HS-5 (cell line): ENCODE measurements at regions not wholly inside any gene's neighbourhood (a gene's known extent, or its start where the extent isn't known, plus 50 kb on each side); places are given as distances from the start of the nearest gene placed in this dataset.
A peak's percentile ranks its signal among the peaks of the same experiment; 100 is the strongest.
"Not testable (repeated sequence)": the region's sequence is repeated elsewhere in the genome, so short reads cannot be mapped to it uniquely, and the experiment has no call there.

Experiments used
- DNase-seq: peaks from one replicate; pipeline ENCODE4 v3.0.0-alpha.2; 2012; ENCODE audit warnings: low read depth

DNA sequence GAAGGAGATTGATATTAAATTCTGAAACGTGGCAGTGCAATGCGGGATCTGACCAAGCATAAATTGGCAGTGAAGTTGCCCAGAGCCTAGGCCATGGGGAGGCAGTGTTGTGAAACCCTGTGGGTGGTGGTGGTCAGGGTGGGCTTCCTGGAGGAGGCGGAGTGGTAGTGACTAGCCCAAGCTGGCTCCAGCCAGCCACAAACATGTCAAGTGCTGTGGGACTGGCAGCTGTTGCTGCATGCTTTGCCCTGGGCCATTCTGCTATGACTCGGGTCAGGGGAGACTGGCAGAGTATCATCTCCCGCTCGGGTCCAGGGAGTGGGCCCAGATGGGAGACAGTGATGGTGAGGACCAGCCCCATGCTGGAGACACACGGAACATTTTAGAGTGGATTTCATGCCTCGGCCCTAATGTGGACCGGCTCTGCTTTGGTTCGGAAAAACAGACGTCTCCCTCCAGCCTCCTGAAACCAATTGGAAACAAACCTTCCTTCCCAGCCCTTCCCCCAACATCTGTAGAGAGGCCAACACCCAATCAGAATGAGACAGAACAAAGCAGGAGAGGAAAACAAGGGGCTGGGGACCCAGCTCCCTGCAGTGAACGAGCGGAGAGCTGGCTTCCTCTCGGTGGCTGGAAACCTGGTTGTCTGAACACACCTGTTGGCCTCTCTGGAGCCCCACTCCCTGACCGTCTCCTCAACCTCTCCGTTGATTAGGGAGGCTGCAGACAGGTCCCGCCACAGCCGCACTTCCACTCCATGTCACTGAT is 58.2 kb downstream of the TMEM270 start:
- no peak for DNase-seq

DNA sequence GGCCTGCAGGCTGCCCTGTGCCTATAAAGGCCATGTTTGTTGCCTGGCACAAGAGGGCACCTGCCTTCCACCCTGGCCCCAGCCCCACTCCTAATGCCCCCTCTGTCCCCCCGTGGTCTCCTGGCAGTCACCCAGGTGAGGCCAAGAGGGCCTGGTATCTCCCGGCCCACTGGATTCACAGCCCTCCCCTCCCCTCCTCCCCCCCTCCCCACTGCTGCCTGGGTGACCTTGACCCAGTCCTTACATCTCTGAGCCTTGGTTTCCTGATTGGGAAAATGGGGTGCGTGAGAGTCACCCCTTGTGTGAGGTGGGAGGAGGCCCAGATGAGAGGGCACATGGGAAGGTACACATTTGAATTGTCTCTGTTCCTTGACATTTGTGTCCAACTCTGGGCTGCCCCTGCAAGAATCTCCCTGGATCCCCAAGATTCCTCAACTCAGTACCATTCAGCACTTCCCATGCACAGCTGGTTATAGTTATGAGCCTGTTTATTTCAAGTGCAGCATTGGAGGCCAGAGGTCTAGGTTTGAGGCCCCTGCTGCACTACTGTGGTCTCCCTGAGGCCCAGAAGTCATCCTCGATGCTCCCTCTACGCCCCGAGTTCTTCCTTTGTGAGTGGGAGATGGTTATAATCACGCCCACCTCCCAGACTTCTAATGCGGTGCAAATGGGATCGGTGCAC is 58.9 kb downstream of the TMEM270 start:
- DNase-seq = no peak

DNA sequence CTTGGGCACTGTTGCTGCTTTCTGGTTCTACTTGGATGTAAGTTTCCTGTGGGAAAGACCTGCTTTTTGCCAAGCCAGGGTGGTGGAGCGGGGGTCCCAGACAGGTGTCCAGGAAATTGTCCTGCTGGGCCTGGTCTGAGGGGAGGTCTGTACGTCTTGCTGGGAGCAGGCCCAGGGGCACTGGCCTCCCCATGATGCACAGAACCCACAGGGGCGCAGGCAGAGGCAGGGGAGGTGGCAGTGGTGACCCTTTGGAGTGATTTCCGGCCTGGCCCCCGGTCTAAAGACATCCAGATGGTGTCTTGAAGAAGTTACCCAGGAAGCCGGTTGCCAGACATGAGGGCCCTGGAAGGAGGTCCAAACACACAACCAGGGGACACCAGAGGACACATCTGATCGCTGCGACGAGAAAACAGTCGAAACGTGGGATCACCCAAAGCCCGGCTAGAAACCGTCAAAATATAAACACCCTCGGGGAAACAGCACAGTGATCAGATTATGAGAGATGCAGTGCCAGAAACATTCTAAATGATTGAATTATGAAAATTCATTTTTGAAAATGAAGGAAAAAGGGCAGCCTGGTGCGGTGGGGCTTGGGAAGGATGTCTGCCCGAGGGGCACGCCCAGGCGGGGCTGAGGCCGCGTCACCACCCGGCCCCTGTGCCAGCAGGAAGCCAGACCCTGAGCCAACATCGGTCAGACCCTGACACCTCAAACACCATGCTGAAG is 59.6 kb downstream of the TMEM270 start:
- no peak for DNase-seq

DNA sequence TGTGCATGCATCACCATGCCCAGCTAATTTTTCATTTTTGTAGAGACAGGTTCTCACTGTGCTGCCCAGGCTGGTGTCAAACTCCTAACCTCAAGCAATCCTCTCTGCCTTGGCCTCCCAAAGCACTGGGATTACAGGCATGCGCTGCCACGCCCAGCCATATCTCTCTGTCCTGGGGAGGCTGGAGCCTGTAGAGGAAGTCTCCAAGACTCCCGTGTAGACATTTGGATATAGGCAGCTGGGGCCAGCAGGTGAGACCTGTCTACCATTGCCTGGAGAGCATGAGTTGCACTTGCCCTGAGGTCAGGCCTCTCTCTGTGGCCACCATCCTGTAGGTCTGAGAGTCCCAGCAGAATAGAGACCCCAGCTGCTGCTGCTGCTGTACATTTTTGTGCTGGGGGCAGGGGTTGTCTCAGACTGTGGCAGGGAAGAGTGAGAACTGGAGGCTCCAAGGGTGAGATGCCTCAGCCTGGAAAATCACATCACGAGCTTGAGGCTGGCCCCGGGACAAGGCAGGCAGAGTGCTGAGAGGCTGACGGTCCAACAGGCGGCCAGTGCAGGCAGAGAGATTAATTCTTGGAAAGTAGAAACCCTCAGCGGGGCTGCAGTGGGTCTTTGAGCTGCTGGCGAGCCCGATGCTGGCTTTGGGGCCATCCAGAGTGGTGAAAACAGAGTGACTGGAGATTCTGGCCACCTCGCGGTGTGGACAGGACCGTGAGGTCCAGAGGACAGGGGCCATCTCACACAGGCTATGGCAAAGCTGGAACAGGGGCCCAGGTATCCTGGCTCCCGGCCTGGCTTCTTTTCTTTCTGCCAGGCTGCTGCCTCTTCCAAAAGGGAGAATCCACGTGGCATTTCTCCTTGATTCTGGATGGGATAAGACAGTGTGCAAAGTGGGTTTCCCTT is 60.9 kb downstream of the TMEM270 start:
- DNase-seq = no peak

DNA sequence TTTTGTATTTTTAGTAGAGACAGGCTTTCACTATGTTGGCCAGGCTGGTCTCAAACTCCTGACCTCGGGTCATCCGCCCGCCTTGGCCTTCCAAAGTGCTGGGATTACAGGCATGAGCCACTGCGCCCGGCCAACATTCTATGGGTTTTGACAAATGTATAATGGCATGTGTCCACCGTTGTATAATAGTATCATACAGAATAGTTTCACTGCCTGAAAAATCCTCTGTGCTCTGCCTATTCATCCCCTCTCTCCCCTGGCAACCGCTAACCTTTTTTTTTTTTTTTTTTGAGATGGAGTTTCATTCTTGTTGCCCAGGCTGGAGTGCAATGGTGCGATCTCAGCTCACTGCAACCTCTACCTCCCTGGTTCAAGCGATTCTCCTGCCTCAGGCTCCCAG is 67.7 kb downstream of the TMEM270 start:
- not testable (repeated sequence) for DNase-seq

DNA sequence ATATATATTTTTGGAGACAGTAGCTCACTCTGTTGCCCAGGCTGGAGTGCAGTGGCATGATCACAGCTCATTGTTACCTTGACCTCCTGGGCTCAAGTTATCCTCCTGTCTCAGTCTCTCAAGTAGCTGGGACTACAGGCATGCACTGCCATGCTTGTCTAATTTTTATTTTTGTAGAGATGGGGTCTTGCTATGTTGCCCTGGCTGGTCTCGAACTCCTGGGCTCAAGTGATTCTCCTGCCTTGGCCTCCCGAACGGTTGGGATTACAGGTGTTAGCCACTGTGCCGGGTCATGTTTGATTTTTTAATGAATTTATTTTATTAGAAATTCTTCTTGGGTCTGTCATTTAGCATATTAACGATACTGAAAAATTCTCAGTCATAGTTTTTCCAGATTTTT is 70.5 kb downstream of the TMEM270 start:
- DNase-seq = no peak

DNA sequence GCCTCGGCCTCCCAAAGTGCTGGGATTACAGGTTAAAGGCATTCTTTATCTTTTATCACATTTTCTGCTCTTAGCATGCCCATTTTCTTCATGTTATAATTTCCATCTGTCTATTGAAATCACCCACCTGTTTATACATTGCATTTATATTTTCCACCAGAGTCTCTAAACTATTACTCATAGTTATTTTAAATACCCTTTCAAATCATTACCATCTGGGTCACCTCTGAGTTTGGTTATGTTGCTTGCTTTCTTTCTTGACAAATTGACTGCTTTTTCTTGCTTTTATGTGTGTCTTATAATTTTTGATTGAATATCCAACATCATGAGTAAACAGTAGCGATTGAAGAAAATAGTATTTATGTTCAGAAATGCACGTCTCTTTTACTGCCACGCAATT is 71.4 kb downstream of the TMEM270 start:
- DNase-seq = peak; percentile 13

DNA sequence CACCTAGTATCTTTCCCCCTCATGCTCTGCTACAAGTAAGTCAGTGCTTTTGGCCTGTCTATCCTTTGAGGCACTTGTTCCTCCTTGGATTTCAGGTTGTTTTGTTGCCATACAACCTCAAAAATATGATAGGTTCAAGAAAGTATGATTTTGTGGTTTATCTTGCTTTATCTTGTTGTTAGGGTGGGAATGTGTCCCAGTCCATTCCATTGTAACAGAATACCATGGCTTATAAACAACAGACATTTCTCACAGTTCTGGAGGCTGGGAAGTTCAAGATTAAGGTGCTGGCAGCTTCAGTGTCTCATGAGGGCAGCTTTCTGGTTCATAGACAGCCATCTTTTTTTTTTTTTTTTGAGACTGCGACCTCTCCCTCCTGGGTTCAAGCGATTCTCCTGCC is 72.1 kb downstream of the TMEM270 start:
- DNase-seq = no peak

DNA sequence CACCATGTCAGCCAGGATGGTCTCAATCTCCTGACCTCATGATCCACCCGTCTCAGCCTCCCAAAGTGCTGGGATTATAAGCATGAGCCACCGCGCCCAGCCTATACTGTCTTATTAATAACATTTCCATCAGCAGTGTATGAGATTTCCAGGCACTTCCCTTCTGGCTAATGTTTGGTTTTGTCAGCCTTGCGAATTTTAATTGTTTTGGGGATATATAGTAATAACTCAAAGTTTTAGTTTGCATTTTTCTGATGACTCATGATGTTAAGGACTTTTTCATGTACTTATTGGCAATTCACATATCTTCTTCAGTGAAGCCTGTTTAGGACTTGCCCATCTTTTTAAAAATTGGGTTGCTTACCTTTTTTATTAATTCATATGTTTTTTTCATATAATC is 76.0 kb downstream of the TMEM270 start:
- peak; percentile 9 for DNase-seq

DNA sequence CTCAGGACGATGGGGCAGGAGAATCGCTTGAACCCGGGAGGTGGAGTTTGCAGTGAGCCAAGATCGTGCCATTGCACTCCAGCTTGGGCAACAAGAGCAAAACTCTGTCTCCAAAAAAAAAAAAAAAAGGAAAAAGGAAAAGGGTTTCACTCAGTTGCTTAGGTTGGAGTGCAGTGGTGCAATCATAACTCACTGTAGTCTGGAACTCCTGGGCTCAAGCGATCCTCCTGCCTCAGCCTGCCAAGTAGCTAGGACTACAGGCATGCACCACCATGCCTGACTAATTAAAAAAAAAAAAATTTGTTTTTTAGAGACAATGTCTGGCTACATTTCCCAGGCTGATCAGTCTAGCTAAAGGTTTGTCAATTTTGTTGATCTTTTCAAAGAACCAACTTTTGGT is 76.7 kb downstream of the TMEM270 start:
- not testable (repeated sequence) for DNase-seq

DNA sequence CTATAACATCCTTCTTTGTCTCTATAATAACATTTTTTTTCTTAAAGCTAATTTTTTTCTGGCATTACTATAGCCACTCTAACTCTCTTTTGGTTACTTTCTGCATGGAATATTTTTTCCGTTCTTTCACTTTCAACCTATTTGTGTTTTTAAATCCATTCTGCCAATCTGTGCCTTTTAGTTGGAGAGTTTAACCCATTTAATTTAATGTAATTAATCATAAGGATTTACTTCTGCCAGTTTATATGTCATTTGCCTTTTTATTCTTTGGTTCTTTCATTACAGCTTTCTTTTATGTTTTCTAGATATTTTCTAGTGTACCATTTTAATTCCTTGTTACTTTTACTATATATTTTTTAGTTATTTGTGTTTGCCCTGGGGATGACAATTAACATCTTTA is 78.6 kb downstream of the TMEM270 start:
- DNase-seq = no peak

DNA sequence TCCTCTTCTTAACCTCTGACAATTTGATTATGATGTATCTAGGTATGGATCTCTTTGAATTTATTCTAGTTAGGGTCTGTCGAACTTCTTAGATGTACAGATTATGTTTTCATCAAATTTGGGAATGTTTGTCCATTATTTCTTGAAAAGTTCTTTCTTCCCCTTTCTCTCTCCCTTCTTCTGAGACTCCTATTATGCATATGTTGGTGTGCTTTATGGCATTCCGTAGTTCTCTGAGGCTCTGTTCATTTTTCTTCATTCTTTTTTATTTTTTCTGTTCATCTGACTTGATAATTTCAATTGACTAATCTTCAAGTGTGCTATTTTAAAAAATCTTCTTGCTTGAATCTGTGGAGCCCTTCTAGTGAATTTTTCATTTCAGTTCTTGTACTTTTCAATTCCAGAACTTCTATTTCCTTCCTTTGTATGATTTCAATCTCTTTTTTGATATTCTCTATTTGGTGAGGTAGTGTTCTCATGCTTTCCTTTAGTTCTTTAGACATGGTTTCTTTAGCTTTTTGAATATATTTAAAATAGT is 79.8 kb downstream of the TMEM270 start:
- DNase-seq = no peak

DNA sequence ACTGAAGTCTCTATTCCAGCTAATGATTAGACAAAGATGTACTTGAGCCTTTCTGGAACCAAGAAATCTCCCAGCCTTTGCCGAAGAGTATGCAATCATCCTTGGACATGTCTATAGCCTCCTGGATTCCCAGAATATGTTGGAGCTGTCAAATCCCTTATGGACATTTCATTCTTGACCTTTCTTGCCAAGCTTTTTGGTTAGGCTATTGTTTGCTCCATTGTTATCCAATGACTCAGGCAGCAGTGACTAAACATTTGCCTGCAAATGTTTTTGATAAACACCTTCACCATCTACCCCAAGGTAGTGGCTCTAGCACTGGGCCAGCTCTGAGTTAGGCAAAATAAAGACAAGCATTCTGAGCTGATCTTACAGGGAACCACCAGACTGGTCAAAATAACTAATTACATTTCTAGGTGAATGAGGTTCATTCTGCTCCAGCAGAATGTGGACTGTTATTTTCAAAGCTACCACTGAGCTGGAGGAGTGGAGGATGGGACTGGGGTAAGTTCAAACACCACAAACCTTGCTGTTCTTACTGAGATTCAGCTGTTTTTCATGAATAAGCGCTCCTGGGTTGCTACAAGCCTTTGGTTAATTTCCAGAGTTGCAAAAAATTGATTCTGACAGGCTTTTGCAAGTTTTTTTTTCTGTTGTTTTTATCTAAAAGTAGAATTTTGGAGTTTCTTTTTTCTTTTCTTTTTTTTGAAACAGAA is 81.0 kb downstream of the TMEM270 start:
- DNase-seq = peak; percentile 71

DNA sequence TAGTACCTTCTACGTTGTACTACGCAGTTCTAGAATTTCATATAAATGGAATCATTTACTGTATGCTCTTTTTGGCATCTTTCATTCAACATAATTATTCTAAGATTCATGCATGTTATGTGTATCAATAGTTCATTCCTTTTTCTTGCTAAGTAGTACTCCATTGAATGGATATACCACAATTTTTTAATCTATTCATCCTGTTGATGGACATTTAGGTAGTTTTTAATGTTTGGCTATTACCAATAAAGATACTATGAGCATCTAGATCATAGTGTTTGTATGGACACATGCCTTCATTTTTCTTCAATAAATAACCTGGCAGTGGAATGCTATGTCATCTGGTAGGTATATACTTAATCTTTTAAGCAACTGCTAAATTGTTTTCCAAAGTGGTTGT is 83.0 kb upstream of the ELN start:
- no peak for DNase-seq

DNA sequence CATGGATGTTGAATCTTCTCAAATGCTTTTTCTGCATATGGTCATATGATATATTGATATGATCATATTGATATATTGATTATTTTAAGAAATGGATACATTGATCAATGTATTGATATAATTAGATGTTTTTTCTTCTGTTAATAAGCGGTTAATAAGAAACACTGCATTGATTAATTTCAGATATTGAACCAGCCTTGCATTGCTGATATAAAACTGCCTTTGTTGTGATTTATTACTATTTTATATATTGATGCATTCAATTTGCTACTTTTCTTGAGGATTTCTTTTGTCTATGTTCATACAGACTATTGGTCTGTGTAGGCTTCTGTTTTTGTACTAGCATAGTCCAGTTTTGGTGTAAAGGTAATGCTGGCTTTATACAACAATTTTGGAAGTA is 79.7 kb upstream of the ELN start:
- DNase-seq = no peak

DNA sequence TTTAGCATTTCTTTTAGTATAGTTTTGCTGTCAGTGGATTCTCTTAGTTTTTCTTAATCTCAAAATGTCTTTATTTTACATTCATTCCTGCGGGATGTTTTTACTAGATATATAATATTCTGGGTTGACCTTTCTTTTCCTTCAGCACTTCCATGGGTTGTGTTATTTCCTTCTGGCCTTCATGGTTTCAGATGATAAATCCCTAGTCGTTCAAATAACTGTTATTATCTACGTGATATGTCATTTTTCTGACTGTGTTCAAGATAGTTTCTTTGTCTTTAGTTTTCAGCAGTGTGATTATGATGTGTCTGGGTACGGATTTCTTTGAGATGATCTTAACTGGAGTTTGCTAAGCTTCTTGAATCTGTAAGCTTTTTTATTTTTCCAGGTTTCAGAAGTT is 75.7 kb upstream of the ELN start:
- no peak for DNase-seq

DNA sequence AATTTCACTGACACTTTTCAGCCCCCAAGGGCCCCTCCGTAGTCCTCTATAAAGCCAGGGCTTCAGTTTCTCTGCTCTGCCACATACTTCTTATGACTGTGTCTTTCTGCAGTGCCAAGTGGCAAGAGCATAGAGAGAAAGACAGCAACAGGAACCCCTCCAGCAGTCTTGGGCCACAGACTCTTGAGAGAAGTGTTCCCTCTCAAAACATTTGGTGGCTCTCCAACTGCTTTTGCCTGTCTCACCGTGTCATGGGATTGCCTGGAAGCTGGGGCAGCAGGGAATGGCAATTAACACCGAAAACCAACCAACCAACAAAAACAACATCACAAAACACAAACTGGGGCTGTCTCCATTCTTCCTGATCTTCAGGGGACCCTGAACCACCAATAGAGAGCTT is 73.8 kb upstream of the ELN start:
- no peak for DNase-seq

DNA sequence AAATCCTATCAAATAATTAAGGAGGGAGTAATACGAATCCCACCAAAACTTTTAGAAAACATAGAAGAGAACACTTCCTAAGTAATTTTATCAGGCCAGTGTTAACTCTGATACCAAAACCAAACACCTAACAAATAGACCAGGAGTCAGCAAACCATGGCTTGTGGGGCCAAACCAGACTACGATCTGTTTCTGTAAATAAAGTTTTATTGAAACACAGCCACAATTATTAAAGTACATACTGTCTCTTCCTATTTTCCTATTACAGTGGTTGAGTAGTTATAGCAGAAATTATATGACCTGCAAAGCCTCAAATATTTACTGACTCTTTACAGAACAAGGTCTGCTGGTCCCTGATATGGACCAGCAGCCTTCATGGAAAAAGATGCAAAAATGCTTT is 73.1 kb upstream of the ELN start:
- no peak for DNase-seq

DNA sequence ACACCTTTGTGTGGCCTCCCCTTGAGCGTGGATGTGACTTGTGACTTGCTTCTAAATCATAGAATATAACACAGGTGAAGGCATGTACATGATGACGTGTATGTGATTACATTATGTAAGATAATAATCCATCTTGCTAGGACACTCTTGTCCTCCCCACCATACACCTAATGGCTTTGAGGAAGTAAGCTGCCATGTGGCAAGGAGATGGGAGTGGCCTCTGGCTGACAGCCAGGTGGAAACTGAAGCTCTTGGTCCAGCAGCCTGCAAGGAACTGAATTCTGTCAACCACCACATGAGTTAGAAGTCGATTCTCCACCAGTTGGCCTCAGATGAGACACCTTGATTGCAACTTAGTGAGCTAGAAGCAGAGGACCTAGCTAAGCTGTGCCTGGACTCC is 67.4 kb upstream of the ELN start:
- no peak for DNase-seq

DNA sequence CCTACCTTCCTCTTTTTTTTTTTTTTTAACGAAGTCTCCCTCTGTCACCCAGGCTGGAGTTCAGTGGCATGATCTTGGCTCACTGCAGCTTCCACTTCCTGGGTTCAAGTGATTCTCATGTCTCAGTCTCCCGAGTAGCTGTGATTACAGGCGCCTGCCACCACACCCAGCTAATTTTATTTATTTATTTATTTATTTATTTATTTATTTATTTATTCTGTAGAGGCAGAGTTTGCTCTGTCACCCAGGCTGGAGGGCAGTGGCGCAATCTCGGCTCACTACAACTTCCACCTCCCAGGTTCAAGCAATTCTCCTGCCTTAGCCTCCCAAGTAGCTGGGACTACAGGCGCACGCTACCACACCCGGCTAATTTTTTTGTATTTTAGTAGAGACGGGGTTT is 66.0 kb upstream of the ELN start:
- DNase-seq = not testable (repeated sequence)

DNA sequence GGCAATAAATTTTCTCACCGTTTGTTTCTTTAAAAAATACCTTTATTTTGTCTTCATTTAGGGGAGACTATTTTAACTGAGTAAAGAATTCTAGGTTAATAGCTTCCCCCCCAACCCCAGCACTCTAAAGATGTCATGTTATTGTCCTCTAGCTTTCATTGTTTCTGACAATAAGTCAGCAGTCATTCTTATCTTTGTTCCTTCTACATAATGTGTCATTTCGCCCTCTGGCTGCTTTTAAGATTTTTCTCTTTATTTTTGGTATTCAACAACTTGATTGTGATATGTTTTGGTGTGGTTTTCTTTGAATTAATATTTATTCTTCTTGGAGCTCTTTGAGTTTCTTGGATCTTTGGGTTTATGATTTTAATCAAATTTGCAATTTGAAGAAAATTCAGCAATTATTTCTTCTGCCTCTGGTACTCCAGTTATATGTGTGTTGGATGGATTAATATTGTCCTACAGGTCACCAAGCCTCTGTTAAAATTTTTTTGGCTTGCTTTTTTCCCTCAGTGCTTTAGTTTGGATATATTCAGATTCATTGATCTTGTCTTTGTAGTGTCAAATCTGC is 64.6 kb upstream of the ELN start:
- no peak for DNase-seq
